HUES6 (cell line): ENCODE measurements at regions not wholly inside any gene's neighbourhood (a gene's known extent, or its start where the extent isn't known, plus 50 kb on each side); places are given as distances from the start of the nearest gene placed in this dataset.
A peak's percentile ranks its signal among the peaks of the same experiment; 100 is the strongest.
"Not testable (repeated sequence)": the region's sequence is repeated elsewhere in the genome, so short reads cannot be mapped to it uniquely, and the experiment has no call there.

Experiments
- H3K27ac ChIP-seq: 2 replicates; pipeline ENCODE4 v1.7.0; 2013; ENCODE audit warnings: low read depth, mild to moderate bottlenecking, low read length, inconsistent platforms
- H3K27me3 ChIP-seq: 2 replicates; pipeline ENCODE4 v1.6.1; 2013; ENCODE audit warnings: low read length; ENCODE audit not compliant: control insufficient read depth, insufficient read depth
- H3K36me3 ChIP-seq: 2 replicates; pipeline ENCODE4 v1.6.1; 2013; ENCODE audit warnings: low read length; ENCODE audit not compliant: control insufficient read depth, insufficient read depth
- H3K4me1 ChIP-seq: 2 replicates; pipeline ENCODE4 v1.6.1; 2013; ENCODE audit warnings: low read length; ENCODE audit not compliant: control insufficient read depth, insufficient read depth
- H3K4me3 ChIP-seq: 2 replicates; pipeline ENCODE4 v1.5.1; 2013; ENCODE audit warnings: low read depth, low read length
- H3K9ac ChIP-seq: one replicate; pipeline ENCODE4 v1.6.1; 2013; ENCODE audit warnings: mild to moderate bottlenecking, low read length
- H3K9me3 ChIP-seq: 2 replicates; pipeline ENCODE4 v1.6.1; 2013; ENCODE audit warnings: low read depth, low read length; ENCODE audit not compliant: control insufficient read depth, insufficient read depth

DNA sequence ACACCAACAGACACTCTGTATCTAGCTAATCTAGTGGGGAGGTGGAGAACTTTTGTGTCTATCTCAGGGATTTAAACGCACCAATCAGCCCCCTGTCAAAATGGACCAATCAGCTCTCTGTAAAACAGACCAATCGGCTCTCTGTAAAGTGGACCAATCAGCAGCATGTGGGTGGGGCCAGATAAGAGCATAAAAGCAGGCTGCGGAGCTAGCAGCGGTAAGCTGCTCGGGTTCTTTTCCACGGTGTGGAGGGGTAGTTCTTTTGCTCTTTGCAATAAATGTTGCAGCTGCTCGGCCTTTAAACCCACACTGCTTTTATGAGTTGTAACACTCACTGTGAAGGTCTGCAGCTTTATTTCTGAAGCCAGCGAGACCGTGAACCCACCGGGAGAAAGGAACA is 51.3 kb upstream of the FOXI3 start:
- H3K27ac ChIP-seq: no peak overlapping the region
- no peaks in the 10 kb centered on the region for H3K36me3 ChIP-seq
- peaks cover 15% of the 10 kb centered on the region for H3K9me3 ChIP-seq
- no peak overlapping the region for H3K4me3 ChIP-seq
- no peaks in the 10 kb centered on the region for H3K27me3 ChIP-seq
- H3K9ac ChIP-seq: no peak overlapping the region
- H3K4me1 ChIP-seq: no peaks in the 10 kb centered on the region

DNA sequence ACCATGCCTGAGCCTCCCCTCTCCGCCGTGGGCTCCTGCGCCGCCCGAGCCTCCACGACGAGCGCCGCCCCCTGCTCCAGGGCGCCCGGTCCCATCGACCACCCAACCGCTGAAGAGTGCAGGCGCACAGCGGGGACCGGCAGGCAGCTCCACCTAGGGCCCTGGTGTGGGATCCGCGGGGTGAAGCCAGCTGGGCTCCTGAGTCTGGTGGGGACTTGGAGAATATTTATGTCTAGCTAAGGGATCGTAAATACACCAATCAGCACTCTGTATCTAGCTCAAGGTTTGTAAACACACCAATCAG is 50.8 kb upstream of the FOXI3 start:
- not testable (repeated sequence) for H3K9ac ChIP-seq, H3K4me1 ChIP-seq, H3K36me3 ChIP-seq, H3K27me3 ChIP-seq, H3K27ac ChIP-seq
- H3K4me3 ChIP-seq: peak overlapping the region; percentile 26; the same call in 1 of the 2 replicates
- H3K9me3 ChIP-seq: peaks cover 15% of the 10 kb centered on the region
